ENCODE measurements at regions not wholly inside any gene's neighbourhood (a gene's known extent, or its start where the extent isn't known, plus 50 kb on each side); places are given as distances from the start of the nearest gene placed in this dataset.

- Mint-ChIP-seq H3K4me3 (peak overlapping the region; percentile 80; the same call in 1 of the 2 replicates), H3K9me3 (no peaks in the 10 kb centered on the region), H3K27me3 (ENCODE audit: insufficient read depth) (peaks cover 2% of the 10 kb centered on the region), H3K4me1 (ENCODE audit: low read depth) (peaks cover 56% of the 10 kb centered on the region), H3K36me3 (ENCODE audit: low read depth) (no peaks in the 10 kb centered on the region), H3K27ac (peak overlapping the region; percentile 97)
- DNase-seq: no peak
- TF ChIP-seq CTCF (IDR thresholded peaks at IDR 0.05): no peak
Observed at GRCh38 chr2:237154884-237155851, 69.5 kb downstream of the COPS8 start.

GRCh38 chr2:237156031-237156856 lies 70.6 kb downstream of the COPS8 start:
- Mint-ChIP-seq H3K4me3 (peak overlapping the region; percentile 80), H3K9me3 (no peaks in the 10 kb centered on the region), H3K4me1 (ENCODE audit: low read depth) (peaks cover 64% of the 10 kb centered on the region), H3K27me3 (ENCODE audit: insufficient read depth) (peaks cover 2% of the 10 kb centered on the region), H3K36me3 (ENCODE audit: low read depth) (no peaks in the 10 kb centered on the region), H3K27ac (peak overlapping the region; percentile 97)
- peak; percentile 87 for DNase-seq
- TF ChIP-seq CTCF (IDR thresholded peaks at IDR 0.05): no peak

GRCh38 chr2:237156857-237157779 lies 71.4 kb downstream of the COPS8 start:
- no peaks in the 10 kb centered on the region for H3K36me3 Mint-ChIP-seq (ENCODE audit: low read depth)
- peak overlapping the region; percentile 97 for H3K27ac Mint-ChIP-seq
- no peaks in the 10 kb centered on the region for H3K9me3 Mint-ChIP-seq
- no peak for DNase-seq
- no peaks in the 10 kb centered on the region; the same call in 1 of the 2 replicates for H3K27me3 Mint-ChIP-seq (ENCODE audit: insufficient read depth)
- H3K4me1 Mint-ChIP-seq (ENCODE audit: low read depth): peaks cover 73% of the 10 kb centered on the region
- peak overlapping the region; percentile 80 for H3K4me3 Mint-ChIP-seq
- TF ChIP-seq CTCF (IDR thresholded peaks at IDR 0.05): no peak

GRCh38 chr2:237157780-237158102 lies 72.1 kb downstream of the COPS8 start:
- Mint-ChIP-seq H3K4me3 (no peak overlapping the region), H3K27ac (peak overlapping the region; percentile 97)

More at GRCh38 chr2:237157780-237158102, 72.1 kb downstream of the COPS8 start:
- no peaks in the 10 kb centered on the region for H3K36me3 Mint-ChIP-seq (ENCODE audit: low read depth)
- no peaks in the 10 kb centered on the region; the same call in 1 of the 2 replicates for H3K27me3 Mint-ChIP-seq (ENCODE audit: insufficient read depth)
- H3K4me1 Mint-ChIP-seq (ENCODE audit: low read depth): peaks cover 76% of the 10 kb centered on the region
- DNase-seq: no peak
- no peak for TF ChIP-seq CTCF (IDR thresholded peaks at IDR 0.05)
- H3K9me3 Mint-ChIP-seq: no peaks in the 10 kb centered on the region

Measured in HFFc6 (cell line).